Fibroblast of lung (primary cell): ENCODE measurements at regions not wholly inside any gene's neighbourhood (a gene's known extent, or its start where the extent isn't known, plus 50 kb on each side); places are given as distances from the start of the nearest gene placed in this dataset.

Source experiments
- DNase-seq, 2 donors: peaks; one replicate each; pipeline versions ENCODE4 v3.0.0 to v3.0.0-alpha.2; 2010; ENCODE audit warnings: low read depth in 2 of 2
- H2AFZ ChIP-seq: 2 replicates; pipeline ENCODE4 v1.5.1; 2012; ENCODE audit warnings: low read length, control low read depth, inconsistent platforms
- H3K27ac ChIP-seq: 2 replicates; pipeline ENCODE4 v1.5.1; 2011; ENCODE audit warnings: low read length, control low read depth; ENCODE audit not compliant: insufficient read depth
- H3K27me3 ChIP-seq: 2 replicates; pipeline ENCODE4 v1.5.1; 2011; ENCODE audit warnings: mild to moderate bottlenecking, low read length; ENCODE audit not compliant: control insufficient read depth, insufficient read depth
- H3K36me3 ChIP-seq: 2 replicates; pipeline ENCODE4 v1.5.1; 2011; ENCODE audit warnings: low read length; ENCODE audit not compliant: control insufficient read depth, insufficient read depth
- H3K4me1 ChIP-seq: 2 replicates; pipeline ENCODE4 v1.5.1; 2011; ENCODE audit warnings: low read length; ENCODE audit not compliant: control insufficient read depth, insufficient read depth; ENCODE audit errors: extremely low read depth
- H3K4me2 ChIP-seq: 2 replicates; pipeline ENCODE4 v1.5.1; 2011; ENCODE audit warnings: low read length, control low read depth; ENCODE audit not compliant: insufficient read depth; ENCODE audit errors: extremely low read depth
- H3K4me3 ChIP-seq, 4 experiments: fragments of 200-600 bp in 1 of 4; sonication (generic) in 1 of 4; replicated peaks in 1 of 4; 2 replicates each; pipeline ENCODE4 v1.5.1; 2011 to 2016; ENCODE audit warnings: low read length in 4 of 4, low read depth in 3 of 4, mild to moderate bottlenecking in 3 of 4, control low read depth in 2 of 4, inconsistent platforms in 1 of 4, mixed read lengths in 1 of 4; ENCODE audit not compliant: insufficient read depth in 1 of 4; ENCODE audit errors: control extremely low read depth in 1 of 4
- H3K79me2 ChIP-seq: 2 replicates; pipeline ENCODE4 v1.5.1; 2012; ENCODE audit warnings: mild to moderate bottlenecking, low read length, inconsistent platforms; ENCODE audit not compliant: control insufficient read depth, insufficient read depth
- H3K9ac ChIP-seq: 2 replicates; pipeline ENCODE4 v1.5.1; 2011; ENCODE audit warnings: mild to moderate bottlenecking, low read length, control low read depth; ENCODE audit not compliant: insufficient read depth
- H3K9me3 ChIP-seq: 2 replicates; pipeline ENCODE4 v1.5.1; 2012; ENCODE audit warnings: low read depth, low read length; ENCODE audit not compliant: control insufficient read depth, insufficient read depth
- H4K20me1 ChIP-seq: 2 replicates; pipeline ENCODE4 v1.5.1; 2011; ENCODE audit warnings: low read length; ENCODE audit not compliant: control insufficient read depth, insufficient read depth; ENCODE audit errors: extremely low read depth
- EZH2 ChIP-seq: IDR thresholded peaks from 2 replicates; pipeline ENCODE4 v1.5.1; 2012; ENCODE audit warnings: low read length, control low read depth, mild to moderate bottlenecking; ENCODE audit errors: missing control alignments
- TF ChIP-seq, protein P1 (sequence below), 2 donors: IDR thresholded peaks in 1 of 2; conservative IDR thresholded peaks in 1 of 2; 1 replicate in 1 of 2; 2 replicates in 1 of 2; pipeline ENCODE4 v1.5.1; 2011 to 2012; ENCODE audit warnings: low read length in 2 of 2, control low read depth in 1 of 2, inconsistent platforms in 1 of 2, low read depth in 1 of 2, mild to moderate bottlenecking in 1 of 2

DNA sequence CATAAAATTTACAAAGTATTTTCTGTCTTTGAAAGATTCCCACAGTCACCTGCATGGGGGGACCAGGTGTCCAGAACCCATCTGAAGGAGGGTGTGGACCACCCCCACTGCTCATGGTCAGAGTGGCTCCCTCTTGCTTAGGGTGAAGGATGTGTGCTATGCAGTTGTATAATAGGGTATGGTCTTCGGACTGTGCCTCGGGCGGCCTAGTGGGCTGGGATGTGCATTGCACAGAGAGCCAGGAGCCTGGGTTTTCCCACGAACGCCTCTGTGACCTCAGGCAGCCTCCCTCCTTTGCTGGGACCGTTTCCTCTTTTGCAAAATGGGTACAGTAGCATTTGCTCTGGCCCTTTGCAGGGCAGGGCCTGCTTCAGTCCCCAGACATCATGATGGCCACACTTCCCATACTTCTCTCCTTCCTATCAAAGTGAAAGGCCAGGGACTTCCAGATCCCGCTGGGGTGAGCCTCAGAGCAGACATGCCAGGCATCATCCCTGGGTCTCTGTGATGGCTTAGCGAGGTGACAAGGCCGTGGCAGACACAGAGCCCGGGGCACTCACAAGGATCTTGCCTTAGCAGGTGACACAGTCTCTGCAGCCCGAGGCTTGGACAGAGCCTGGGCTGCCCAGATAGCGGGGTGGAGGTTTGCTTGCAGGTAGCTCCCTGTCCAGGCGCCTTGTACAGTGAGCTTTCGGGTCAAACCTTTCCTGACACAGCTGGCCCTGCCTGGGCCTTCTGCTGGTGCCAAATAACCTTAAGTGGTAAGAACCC lies 59.4 kb upstream of the ZNF536 start:
- H2AFZ ChIP-seq = no peak overlapping the region
- no peak overlapping the region for H3K27ac ChIP-seq
- no peaks in the 10 kb centered on the region for H3K27me3 ChIP-seq
- H3K36me3 ChIP-seq = no peaks in the 10 kb centered on the region
- no peaks in the 10 kb centered on the region for H3K79me2 ChIP-seq
- TF ChIP-seq EZH2 = no peak
- TF ChIP-seq, protein P1, sequence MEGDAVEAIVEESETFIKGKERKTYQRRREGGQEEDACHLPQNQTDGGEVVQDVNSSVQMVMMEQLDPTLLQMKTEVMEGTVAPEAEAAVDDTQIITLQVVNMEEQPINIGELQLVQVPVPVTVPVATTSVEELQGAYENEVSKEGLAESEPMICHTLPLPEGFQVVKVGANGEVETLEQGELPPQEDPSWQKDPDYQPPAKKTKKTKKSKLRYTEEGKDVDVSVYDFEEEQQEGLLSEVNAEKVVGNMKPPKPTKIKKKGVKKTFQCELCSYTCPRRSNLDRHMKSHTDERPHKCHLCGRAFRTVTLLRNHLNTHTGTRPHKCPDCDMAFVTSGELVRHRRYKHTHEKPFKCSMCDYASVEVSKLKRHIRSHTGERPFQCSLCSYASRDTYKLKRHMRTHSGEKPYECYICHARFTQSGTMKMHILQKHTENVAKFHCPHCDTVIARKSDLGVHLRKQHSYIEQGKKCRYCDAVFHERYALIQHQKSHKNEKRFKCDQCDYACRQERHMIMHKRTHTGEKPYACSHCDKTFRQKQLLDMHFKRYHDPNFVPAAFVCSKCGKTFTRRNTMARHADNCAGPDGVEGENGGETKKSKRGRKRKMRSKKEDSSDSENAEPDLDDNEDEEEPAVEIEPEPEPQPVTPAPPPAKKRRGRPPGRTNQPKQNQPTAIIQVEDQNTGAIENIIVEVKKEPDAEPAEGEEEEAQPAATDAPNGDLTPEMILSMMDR (conservative IDR thresholded peaks at IDR 0.05 in 1 of 2, IDR thresholded peaks at IDR 0.05 in 1 of 2; ENCODE audit: low read depth in 1 of 2, low read length in 2 of 2) = no peak
- H3K9ac ChIP-seq = no peak overlapping the region
- H3K4me1 ChIP-seq = no peaks in the 10 kb centered on the region
- H3K4me3 ChIP-seq = no peak overlapping the region
- no peak for DNase-seq
- no peak overlapping the region for H3K4me2 ChIP-seq
- no peaks in the 10 kb centered on the region for H3K9me3 ChIP-seq
- no peaks in the 10 kb centered on the region for H4K20me1 ChIP-seq

DNA sequence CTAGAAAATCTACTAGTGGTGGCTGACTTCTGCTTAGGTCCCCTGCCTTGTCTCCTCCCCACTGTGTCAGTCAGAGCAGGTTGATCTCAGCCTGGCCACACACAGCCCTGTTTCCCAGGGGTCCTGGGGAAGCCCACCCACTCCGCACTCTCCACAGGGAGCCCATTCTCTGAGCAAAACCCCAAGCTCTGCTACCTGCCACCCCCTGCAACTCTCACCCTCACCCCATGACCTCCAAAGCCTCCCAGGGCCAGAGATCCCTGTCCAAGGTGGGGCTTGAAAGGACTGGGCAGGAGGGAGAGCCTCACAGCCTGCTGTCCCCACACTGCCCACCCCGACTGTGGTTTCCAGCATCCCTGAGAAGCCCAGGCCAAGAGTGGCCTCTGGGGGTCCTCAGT lies 58.8 kb upstream of the ZNF536 start:
- TF ChIP-seq EZH2 = no peak
- TF ChIP-seq, protein P1 (conservative IDR thresholded peaks at IDR 0.05 in 1 of 2, IDR thresholded peaks at IDR 0.05 in 1 of 2; ENCODE audit: low read depth in 1 of 2, low read length in 2 of 2) = no peak
- H3K27me3 ChIP-seq = no peaks in the 10 kb centered on the region
- DNase-seq = no peak

DNA sequence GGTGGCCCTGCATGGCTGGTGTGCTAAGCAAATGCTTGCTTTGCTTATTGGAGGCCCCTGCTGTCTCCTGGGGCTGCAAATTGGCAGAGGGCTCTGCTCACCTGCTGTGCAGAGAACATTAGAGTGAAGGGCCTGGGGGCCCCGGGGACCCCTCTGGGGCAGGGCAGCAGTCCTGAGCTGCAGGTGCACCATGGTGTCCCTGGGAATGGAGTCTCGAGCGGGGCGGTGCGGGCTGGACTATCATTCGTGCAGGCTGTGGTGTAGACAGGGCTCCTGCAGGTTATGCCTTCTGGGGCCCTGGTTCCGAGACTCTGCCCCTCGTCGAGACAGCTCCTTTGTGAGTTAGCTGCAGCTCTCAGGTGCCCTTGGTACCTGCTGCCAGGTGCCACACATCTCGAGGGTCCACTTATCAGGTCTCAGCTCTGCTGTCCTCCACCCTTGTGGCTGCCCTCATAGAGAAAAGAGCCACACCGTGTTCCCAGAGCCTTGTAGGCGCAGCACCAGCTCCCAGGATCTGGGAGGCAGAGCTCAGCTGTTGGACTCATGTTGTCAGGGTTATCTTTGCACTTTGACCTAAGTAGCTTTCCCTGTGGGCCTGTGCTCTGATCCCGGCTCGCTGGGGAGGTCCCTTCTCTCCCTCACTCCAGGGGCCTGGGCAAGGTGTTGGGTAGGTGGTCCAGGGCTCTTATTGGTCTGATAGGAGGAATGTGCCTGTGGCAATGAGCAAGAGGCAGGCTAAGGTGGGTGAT lies 58.0 kb upstream of the ZNF536 start:
- Histone ChIP-seq H3K4me2 (no peak overlapping the region), H3K9me3 (no peaks in the 10 kb centered on the region), H3K27ac (no peak overlapping the region), H3K79me2 (no peaks in the 10 kb centered on the region), H4K20me1 (no peaks in the 10 kb centered on the region), H3K36me3 (no peaks in the 10 kb centered on the region), H3K27me3 (no peaks in the 10 kb centered on the region), H3K4me3 (no peak overlapping the region), H2AFZ (no peak overlapping the region), H3K9ac (no peak overlapping the region), H3K4me1 (no peaks in the 10 kb centered on the region)
- DNase-seq = no peak
- TF ChIP-seq EZH2 = no peak
- TF ChIP-seq, protein P1 (conservative IDR thresholded peaks at IDR 0.05 in 1 of 2, IDR thresholded peaks at IDR 0.05 in 1 of 2; ENCODE audit: low read depth in 1 of 2, low read length in 2 of 2) = no peak

More for the DNA sequence above, 58.8 kb upstream of the ZNF536 start:
- Histone ChIP-seq H2AFZ (no peak overlapping the region), H3K36me3 (no peaks in the 10 kb centered on the region), H3K4me3 (no peak overlapping the region), H3K9me3 (no peaks in the 10 kb centered on the region), H4K20me1 (no peaks in the 10 kb centered on the region), H3K79me2 (no peaks in the 10 kb centered on the region), H3K4me1 (no peaks in the 10 kb centered on the region), H3K9ac (no peak overlapping the region), H3K4me2 (no peak overlapping the region), H3K27ac (no peak overlapping the region)
